ENCODE measurements at regions not wholly inside any gene's neighbourhood (a gene's known extent, or its start where the extent isn't known, plus 50 kb on each side); places are given as distances from the start of the nearest gene placed in this dataset.

DNA sequence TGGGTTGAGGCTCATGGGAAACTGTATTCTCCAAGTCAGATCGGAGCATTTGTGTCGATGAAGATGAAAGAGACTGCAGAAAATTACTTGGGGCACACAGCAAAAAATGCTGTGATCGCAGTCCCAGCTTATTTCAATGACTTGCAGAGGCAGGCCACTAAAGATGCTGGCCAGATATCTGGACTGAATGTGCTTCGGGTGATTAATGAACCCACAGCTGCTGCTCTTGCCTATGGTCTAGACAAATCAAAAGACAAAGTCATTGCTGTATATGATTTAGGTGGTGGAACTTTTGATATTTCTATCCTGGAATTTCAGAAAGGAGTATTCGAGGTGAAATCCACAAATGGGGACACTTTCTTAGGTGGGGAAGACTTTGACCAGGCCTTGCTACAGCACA is 336.6 kb downstream of the PAX3 start:
- Histone ChIP-seq H2AFZ (ENCODE audit: insufficient read depth, low read depth, low read length, poor library complexity, severe bottlenecking) (no peak overlapping the region), H3K79me2 (ENCODE audit: insufficient read depth, low read length) (no peaks in the 10 kb centered on the region), H3K9ac (ENCODE audit: insufficient read depth, low read length, poor library complexity, severe bottlenecking) (no peak overlapping the region), H3K27me3 (ENCODE audit: control insufficient read depth in 2 of 2, insufficient read depth in 2 of 2, low read length in 2 of 2) (no peaks in the 10 kb centered on the region), H3K4me2 (replicated peaks; ENCODE audit: extremely low read depth, low read length, poor library complexity, severe bottlenecking) (no peak overlapping the region), H4K20me1 (ENCODE audit: insufficient read depth, low read length) (no peaks in the 10 kb centered on the region), H3K9me3 (replicated peaks in 1 of 2; ENCODE audit: control insufficient read depth in 1 of 2, insufficient read depth in 1 of 2, low read length in 2 of 2) (no peaks in the 10 kb centered on the region), H3K27ac (ENCODE audit: low read depth in 1 of 2, low read length in 2 of 2) (no peak overlapping the region), H3K4me1 (ENCODE audit: control insufficient read depth in 1 of 2, insufficient read depth in 2 of 2, low read length in 2 of 2) (no peaks in the 10 kb centered on the region), H3K36me3 (replicated peaks in 1 of 2; ENCODE audit: control insufficient read depth in 1 of 2, insufficient read depth in 2 of 2, low read length in 2 of 2) (no peaks in the 10 kb centered on the region), H3K4me3 (replicated peaks in 1 of 3; ENCODE audit: low read depth in 2 of 3, low read length in 3 of 3) (no peak overlapping the region)
- TF ChIP-seq, protein P1, sequence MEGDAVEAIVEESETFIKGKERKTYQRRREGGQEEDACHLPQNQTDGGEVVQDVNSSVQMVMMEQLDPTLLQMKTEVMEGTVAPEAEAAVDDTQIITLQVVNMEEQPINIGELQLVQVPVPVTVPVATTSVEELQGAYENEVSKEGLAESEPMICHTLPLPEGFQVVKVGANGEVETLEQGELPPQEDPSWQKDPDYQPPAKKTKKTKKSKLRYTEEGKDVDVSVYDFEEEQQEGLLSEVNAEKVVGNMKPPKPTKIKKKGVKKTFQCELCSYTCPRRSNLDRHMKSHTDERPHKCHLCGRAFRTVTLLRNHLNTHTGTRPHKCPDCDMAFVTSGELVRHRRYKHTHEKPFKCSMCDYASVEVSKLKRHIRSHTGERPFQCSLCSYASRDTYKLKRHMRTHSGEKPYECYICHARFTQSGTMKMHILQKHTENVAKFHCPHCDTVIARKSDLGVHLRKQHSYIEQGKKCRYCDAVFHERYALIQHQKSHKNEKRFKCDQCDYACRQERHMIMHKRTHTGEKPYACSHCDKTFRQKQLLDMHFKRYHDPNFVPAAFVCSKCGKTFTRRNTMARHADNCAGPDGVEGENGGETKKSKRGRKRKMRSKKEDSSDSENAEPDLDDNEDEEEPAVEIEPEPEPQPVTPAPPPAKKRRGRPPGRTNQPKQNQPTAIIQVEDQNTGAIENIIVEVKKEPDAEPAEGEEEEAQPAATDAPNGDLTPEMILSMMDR (IDR thresholded peaks at IDR 0.05) = no peak
- Mint-ChIP-seq H3K27me3 (ENCODE audit: low read depth in 3 of 3) (peaks cover 0 to 2% (median 0%) of the 10 kb centered on the region in 3 donors), H3K4me1 (no peaks in the 10 kb centered on the region), H3K4me3 (no peak overlapping the region), H3K27ac (no peak overlapping the region), H3K36me3 (no peaks in the 10 kb centered on the region), H3K9me3 (no peaks in the 10 kb centered on the region)
- DNase-seq = no peak
- 92% methylated on average over 5 of the region's 5 CpGs for WGBS (ENCODE audit: insufficient coverage)
- intact Hi-C loops (cut with micrococcal nuclease) = no loop called here

GRCh38 chr2:221961561-221961960 is 337.2 kb downstream of the PAX3 start:
- no peak overlapping the region for H3K27ac Mint-ChIP-seq
- TF ChIP-seq, protein P1 (IDR thresholded peaks at IDR 0.05) = no peak
- H4K20me1 ChIP-seq (ENCODE audit: insufficient read depth, low read length) = no peaks in the 10 kb centered on the region
- no peaks in the 10 kb centered on the region for H3K4me1 Mint-ChIP-seq
- no peaks in the 10 kb centered on the region for H3K4me1 ChIP-seq (ENCODE audit: control insufficient read depth in 1 of 2, insufficient read depth in 2 of 2, low read length in 2 of 2)
- H2AFZ ChIP-seq (ENCODE audit: insufficient read depth, low read depth, low read length, poor library complexity, severe bottlenecking) = no peak overlapping the region
- no peak overlapping the region for H3K4me3 Mint-ChIP-seq
- 100% methylated on average over 5 of the region's 14 CpGs for WGBS (ENCODE audit: insufficient coverage)
- H3K27me3 ChIP-seq (ENCODE audit: control insufficient read depth in 2 of 2, insufficient read depth in 2 of 2, low read length in 2 of 2) = no peaks in the 10 kb centered on the region
- H3K9me3 ChIP-seq (replicated peaks in 1 of 2; ENCODE audit: control insufficient read depth in 1 of 2, insufficient read depth in 1 of 2, low read length in 2 of 2) = no peaks in the 10 kb centered on the region
- H3K9ac ChIP-seq (ENCODE audit: insufficient read depth, low read length, poor library complexity, severe bottlenecking) = no peak overlapping the region
- no peaks in the 10 kb centered on the region for H3K36me3 Mint-ChIP-seq
- H3K27ac ChIP-seq (ENCODE audit: low read depth in 1 of 2, low read length in 2 of 2) = no peak overlapping the region
- H3K36me3 ChIP-seq (replicated peaks in 1 of 2; ENCODE audit: control insufficient read depth in 1 of 2, insufficient read depth in 2 of 2, low read length in 2 of 2) = no peaks in the 10 kb centered on the region
- H3K9me3 Mint-ChIP-seq = no peaks in the 10 kb centered on the region
- no peak for DNase-seq
- intact Hi-C loops (cut with micrococcal nuclease) = no loop called here
- no peak overlapping the region for H3K4me2 ChIP-seq (replicated peaks; ENCODE audit: extremely low read depth, low read length, poor library complexity, severe bottlenecking)
- H3K79me2 ChIP-seq (ENCODE audit: insufficient read depth, low read length) = no peaks in the 10 kb centered on the region
- no peak overlapping the region for H3K4me3 ChIP-seq (replicated peaks in 1 of 3; ENCODE audit: low read depth in 2 of 3, low read length in 3 of 3)
- peaks cover 0 to 2% (median 0%) of the 10 kb centered on the region in 3 donors for H3K27me3 Mint-ChIP-seq (ENCODE audit: low read depth in 3 of 3)

Data from CD14-positive monocyte (primary cell).